IPS DF 6.9 (cell line): ENCODE measurements at regions not wholly inside any gene's neighbourhood (a gene's known extent, or its start where the extent isn't known, plus 50 kb on each side); places are given as distances from the start of the nearest gene placed in this dataset.

Source experiments
- DNase-seq: peaks from one replicate; pipeline ENCODE4 v3.0.0-alpha.2; 2013; ENCODE audit warnings: low read depth, low spot score
- H3K27ac ChIP-seq: one replicate; pipeline ENCODE4 v1.5.1; 2013; ENCODE audit warnings: low read length, control low read depth
- H3K27me3 ChIP-seq: 2 replicates; pipeline ENCODE4 v1.6.1; 2013; ENCODE audit warnings: mild to moderate bottlenecking, low read length; ENCODE audit not compliant: control insufficient read depth, insufficient read depth
- H3K36me3 ChIP-seq: 2 replicates; pipeline ENCODE4 v1.6.1; 2013; ENCODE audit warnings: low read length; ENCODE audit not compliant: control insufficient read depth, insufficient read depth
- H3K4me1 ChIP-seq: 2 replicates; pipeline ENCODE4 v1.6.1; 2013; ENCODE audit warnings: low read length; ENCODE audit not compliant: control insufficient read depth, insufficient read depth
- H3K4me3 ChIP-seq: 2 replicates; pipeline ENCODE4 v1.5.1; 2013; ENCODE audit warnings: mild to moderate bottlenecking, low read length
- H3K9me3 ChIP-seq: 2 replicates; pipeline ENCODE4 v1.6.1; 2013; ENCODE audit warnings: low read length, inconsistent platforms; ENCODE audit not compliant: control insufficient read depth, insufficient read depth
- WGBS: extraction: QIAGEN DNeasy Blood & Tissue Kit; methylation state at CpG from one replicate; pipeline ENCODE4 v1.1.7; 2013; ENCODE audit warnings: mixed read lengths, missing lambda C conversion rate; ENCODE audit not compliant: insufficient read length, insufficient coverage; 5-methylcytosine and 5-hydroxymethylcytosine counted together

DNA sequence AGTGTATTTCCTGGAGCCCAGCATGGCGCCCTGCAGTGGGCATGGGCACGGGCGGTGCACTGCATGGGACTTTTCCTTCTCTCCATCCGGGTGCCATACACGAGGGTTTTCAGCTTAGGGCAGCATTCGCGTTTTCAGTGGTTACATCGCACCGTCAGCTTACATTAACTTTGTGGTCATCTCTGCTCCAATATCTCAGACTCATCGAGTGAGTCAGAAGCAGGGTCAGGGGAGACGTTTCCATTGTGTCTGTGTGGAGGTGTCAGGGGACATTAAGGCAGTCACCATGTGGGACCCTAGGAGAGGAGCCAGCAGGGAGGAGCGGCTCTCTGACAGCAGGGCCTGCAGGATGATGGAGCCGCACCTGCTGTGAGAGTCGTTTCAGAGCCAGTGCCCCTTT, 541.0 kb downstream of the FGF9 start:
- no peaks in the 10 kb centered on the region for H3K27me3 ChIP-seq
- WGBS: no CpG with 5 or more reads among the region's 14 CpGs
- no peak overlapping the region for H3K27ac ChIP-seq
- H3K36me3 ChIP-seq: no peaks in the 10 kb centered on the region
- DNase-seq: no peak
- H3K4me3 ChIP-seq: no peak overlapping the region
- no peaks in the 10 kb centered on the region for H3K4me1 ChIP-seq
- H3K9me3 ChIP-seq: no peaks in the 10 kb centered on the region

DNA sequence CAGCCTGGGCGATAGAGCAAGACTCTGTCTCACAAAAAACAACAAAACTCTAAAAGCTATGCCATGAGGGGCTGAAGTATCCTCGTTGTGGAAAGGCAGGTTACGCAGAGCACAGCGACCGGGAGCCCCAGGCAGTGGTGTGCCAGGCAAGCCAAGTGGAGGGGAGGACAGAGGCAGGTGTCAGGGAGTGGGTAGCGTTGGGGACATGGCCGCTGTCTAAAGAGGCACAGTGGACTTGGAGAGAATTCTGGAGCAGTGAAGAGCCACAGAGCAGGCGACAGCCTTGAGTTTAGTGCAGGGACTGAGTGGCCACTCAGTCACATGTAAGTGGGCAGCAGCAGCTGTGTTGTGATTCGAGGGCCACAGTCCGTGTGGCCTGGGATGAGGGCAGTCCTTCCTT, 541.7 kb downstream of the FGF9 start:
- H3K36me3 ChIP-seq: no peaks in the 10 kb centered on the region
- no peaks in the 10 kb centered on the region for H3K9me3 ChIP-seq

GRCh38 chr13:22214184-22214583, 543.3 kb downstream of the FGF9 start:
- H3K9me3 ChIP-seq: no peaks in the 10 kb centered on the region
- no CpG with 5 or more reads among the region's 3 CpGs for WGBS
- no peak overlapping the region for H3K4me3 ChIP-seq
- H3K27ac ChIP-seq: no peak overlapping the region
- H3K27me3 ChIP-seq: no peaks in the 10 kb centered on the region
- DNase-seq: no peak
- H3K36me3 ChIP-seq: no peaks in the 10 kb centered on the region
- no peaks in the 10 kb centered on the region for H3K4me1 ChIP-seq

More for the DNA sequence above, 541.7 kb downstream of the FGF9 start:
- no peaks in the 10 kb centered on the region for H3K27me3 ChIP-seq
- H3K27ac ChIP-seq: no peak overlapping the region
- H3K4me3 ChIP-seq: no peak overlapping the region
- no CpG with 5 or more reads among the region's 10 CpGs for WGBS
- no peaks in the 10 kb centered on the region for H3K4me1 ChIP-seq
- no peak for DNase-seq

DNA sequence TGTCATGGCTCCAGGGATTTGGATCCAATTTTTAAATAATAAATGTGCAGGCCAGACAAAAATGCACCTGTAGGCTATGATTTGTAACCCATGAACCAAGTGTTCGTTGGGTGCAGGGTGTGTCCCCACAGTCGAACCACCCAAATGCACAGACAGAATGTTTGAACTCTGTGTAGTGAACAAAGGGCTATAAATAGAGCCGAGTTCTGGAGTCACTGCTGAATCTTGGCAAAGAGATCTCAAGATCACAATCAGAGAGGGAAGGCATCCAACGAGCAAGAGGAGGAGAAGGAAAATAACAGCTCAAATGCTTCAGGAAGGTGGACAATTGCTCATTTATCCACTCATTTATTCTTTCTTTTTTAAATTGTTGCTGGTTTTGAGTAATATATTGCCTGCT, 547.9 kb downstream of the FGF9 start:
- DNase-seq: no peak

DNA sequence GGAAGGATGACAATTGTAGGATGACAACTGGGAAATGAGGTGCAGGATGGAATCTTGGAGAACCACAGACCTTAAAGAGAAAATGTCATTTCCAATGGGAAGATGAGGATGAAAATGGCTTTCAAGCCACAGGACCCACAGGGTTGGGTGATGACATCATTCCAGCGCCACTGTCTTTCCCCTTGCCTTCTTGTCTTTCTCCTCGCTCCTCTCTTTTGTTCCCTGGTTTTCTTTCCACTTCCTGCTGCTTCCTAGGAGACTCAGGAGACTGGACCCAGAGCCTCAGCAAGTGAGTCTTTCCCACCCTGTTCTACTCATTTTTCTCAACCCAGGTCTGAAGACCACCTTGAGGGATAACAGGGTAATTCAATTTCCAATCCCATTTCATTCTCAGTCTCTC, 548.8 kb downstream of the FGF9 start:
- DNase-seq: no peak

More for the DNA sequence above, 547.9 kb downstream of the FGF9 start:
- no peak overlapping the region for H3K4me3 ChIP-seq
- no peaks in the 10 kb centered on the region for H3K4me1 ChIP-seq
- H3K27me3 ChIP-seq: no peaks in the 10 kb centered on the region
- H3K9me3 ChIP-seq: no peaks in the 10 kb centered on the region
- H3K36me3 ChIP-seq: no peaks in the 10 kb centered on the region
- H3K27ac ChIP-seq: no peak overlapping the region
- no CpG with 5 or more reads among the region's 4 CpGs for WGBS

GRCh38 chr13:22220151-22221135, 549.6 kb downstream of the FGF9 start:
- H3K36me3 ChIP-seq: no peaks in the 10 kb centered on the region
- H3K4me3 ChIP-seq: no peak overlapping the region
- no peak overlapping the region for H3K27ac ChIP-seq
- WGBS: no CpG with 5 or more reads among the region's 17 CpGs
- no peaks in the 10 kb centered on the region for H3K4me1 ChIP-seq
- DNase-seq: no peak
- H3K27me3 ChIP-seq: no peaks in the 10 kb centered on the region
- H3K9me3 ChIP-seq: no peaks in the 10 kb centered on the region

More for the DNA sequence above, 548.8 kb downstream of the FGF9 start:
- Histone ChIP-seq H3K9me3 (no peaks in the 10 kb centered on the region), H3K36me3 (no peaks in the 10 kb centered on the region), H3K27me3 (no peaks in the 10 kb centered on the region), H3K4me1 (no peaks in the 10 kb centered on the region), H3K27ac (no peak overlapping the region), H3K4me3 (no peak overlapping the region)
- WGBS: no CpG with 5 or more reads among the region's 2 CpGs

DNA sequence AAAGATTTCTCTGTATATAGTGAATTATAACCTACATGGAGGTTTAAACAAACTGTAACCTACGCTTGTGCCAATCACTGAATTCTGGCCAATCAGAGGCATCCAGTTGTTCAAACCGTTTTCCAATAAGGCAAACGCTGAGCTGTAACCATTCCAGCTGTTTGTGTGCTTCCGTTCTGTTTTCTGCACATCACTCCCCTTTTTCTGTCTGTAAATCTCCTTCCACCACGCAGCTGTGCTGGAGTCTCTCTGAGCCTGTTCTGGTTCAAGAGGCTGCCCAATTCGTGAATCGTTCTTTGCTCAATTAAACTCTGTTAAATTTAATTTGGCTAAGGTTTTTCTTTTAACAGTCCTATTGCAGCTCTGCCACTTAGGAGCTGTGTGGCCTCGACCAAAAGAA, 552.5 kb downstream of the FGF9 start:
- H3K27ac ChIP-seq: no peak overlapping the region
- H3K4me1 ChIP-seq: no peaks in the 10 kb centered on the region
- H3K27me3 ChIP-seq: no peaks in the 10 kb centered on the region
- H3K36me3 ChIP-seq: no peaks in the 10 kb centered on the region
- no CpG with 5 or more reads among the region's 8 CpGs for WGBS
- H3K9me3 ChIP-seq: no peaks in the 10 kb centered on the region
- no peak overlapping the region for H3K4me3 ChIP-seq
- no peak for DNase-seq

- Histone ChIP-seq H3K4me3 (no peak overlapping the region), H3K36me3 (no peaks in the 10 kb centered on the region), H3K27me3 (no peaks in the 10 kb centered on the region), H3K9me3 (no peaks in the 10 kb centered on the region), H3K27ac (no peak overlapping the region), H3K4me1 (no peaks in the 10 kb centered on the region)
- no peak for DNase-seq
- no CpG with 5 or more reads among the region's 4 CpGs for WGBS
These were observed 555.2 kb downstream of the FGF9 start for GRCh38 chr13:22226086-22226485.

DNA sequence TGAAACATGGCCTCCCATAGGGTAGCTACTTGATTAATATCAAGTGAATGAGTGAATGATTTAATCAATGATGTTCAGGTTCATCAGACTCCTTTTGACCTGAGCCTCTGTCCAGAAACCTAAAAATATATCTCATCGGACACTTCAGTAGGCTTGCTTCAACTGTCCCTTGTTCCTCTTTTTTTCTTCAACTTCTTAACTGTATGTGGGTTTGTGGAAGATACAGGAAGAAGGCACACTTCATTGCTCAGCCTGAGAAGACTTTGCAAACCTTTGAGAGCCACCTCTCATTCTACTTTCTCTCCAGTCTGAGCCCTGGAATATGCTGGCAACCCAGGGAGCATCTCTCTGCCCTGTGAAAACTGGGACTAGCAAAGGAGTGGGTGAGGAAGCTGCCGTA, 557.0 kb downstream of the FGF9 start:
- Histone ChIP-seq H3K4me1 (no peaks in the 10 kb centered on the region), H3K4me3 (no peak overlapping the region), H3K36me3 (no peaks in the 10 kb centered on the region), H3K27me3 (no peaks in the 10 kb centered on the region), H3K27ac (no peak overlapping the region), H3K9me3 (no peaks in the 10 kb centered on the region)
- DNase-seq: no peak
- WGBS: no CpG with 5 or more reads among the region's 2 CpGs

DNA sequence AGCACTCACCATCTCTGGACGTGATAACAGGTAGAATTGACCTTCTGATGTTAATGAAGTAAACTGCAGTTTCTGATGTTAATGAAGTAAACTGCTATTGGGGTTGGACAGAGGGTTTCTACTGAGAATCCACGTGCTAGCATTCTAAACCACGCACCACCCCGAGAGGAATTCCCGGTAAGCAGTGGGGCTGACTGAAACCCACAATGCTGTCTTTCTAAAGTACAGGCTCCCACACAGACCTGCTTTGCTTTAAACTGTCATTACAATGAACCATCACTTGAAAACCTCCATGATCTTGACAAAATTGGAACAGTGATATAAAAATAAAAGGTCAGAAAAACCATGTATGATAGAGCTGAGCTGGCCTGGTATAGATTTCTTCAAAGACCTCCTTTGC, 559.0 kb downstream of the FGF9 start:
- H3K9me3 ChIP-seq: no peaks in the 10 kb centered on the region
- no peaks in the 10 kb centered on the region for H3K4me1 ChIP-seq
- no peak for DNase-seq
- H3K4me3 ChIP-seq: no peak overlapping the region
- no peaks in the 10 kb centered on the region for H3K27me3 ChIP-seq
- no CpG with 5 or more reads among the region's 5 CpGs for WGBS
- H3K27ac ChIP-seq: no peak overlapping the region
- H3K36me3 ChIP-seq: no peaks in the 10 kb centered on the region

- Histone ChIP-seq H3K27me3 (no peaks in the 10 kb centered on the region), H3K9me3 (no peaks in the 10 kb centered on the region), H3K4me1 (peaks cover 6% of the 10 kb centered on the region), H3K36me3 (no peaks in the 10 kb centered on the region), H3K27ac (no peak overlapping the region), H3K4me3 (no peak overlapping the region)
- no peak for DNase-seq
- no CpG with 5 or more reads among the region's 3 CpGs for WGBS
These were observed 561.3 kb downstream of the FGF9 start for GRCh38 chr13:22232186-22232585.
